ENCODE measurements at regions not wholly inside any gene's neighbourhood (a gene's known extent, or its start where the extent isn't known, plus 50 kb on each side); places are given as distances from the start of the nearest gene placed in this dataset.

- H3K4me3 Mint-ChIP-seq, result no peak overlapping the region
- no peak overlapping the region for H3K27ac Mint-ChIP-seq
- DNase-seq, result no peak
- no peaks in the 10 kb centered on the region for H3K4me1 Mint-ChIP-seq (ENCODE audit: low read depth)
- H3K27me3 Mint-ChIP-seq, result peaks cover 71% of the 10 kb centered on the region
- no peaks in the 10 kb centered on the region for H3K36me3 Mint-ChIP-seq (ENCODE audit: low read depth)
- H3K9me3 Mint-ChIP-seq, result peaks cover 2% of the 10 kb centered on the region
Observed at GRCh38 chr2:219692521-219692920, 65.1 kb downstream of the SLC4A3 start.

- Mint-ChIP-seq H3K27me3 (peaks cover 72% of the 10 kb centered on the region), H3K27ac (no peak overlapping the region), H3K4me3 (no peak overlapping the region), H3K9me3 (peaks cover 2% of the 10 kb centered on the region), H3K36me3 (ENCODE audit: low read depth) (no peaks in the 10 kb centered on the region), H3K4me1 (ENCODE audit: low read depth) (no peaks in the 10 kb centered on the region)
- no peak for DNase-seq
Observed at GRCh38 chr2:219695145-219695709, 67.8 kb downstream of the SLC4A3 start.

GRCh38 chr2:219697811-219698747 lies 70.6 kb downstream of the SLC4A3 start:
- DNase-seq, result no peak
- Mint-ChIP-seq H3K4me3 (no peak overlapping the region), H3K4me1 (ENCODE audit: low read depth) (no peaks in the 10 kb centered on the region), H3K9me3 (peaks cover 2% of the 10 kb centered on the region), H3K27ac (no peak overlapping the region), H3K36me3 (ENCODE audit: low read depth) (no peaks in the 10 kb centered on the region), H3K27me3 (peaks cover 62% of the 10 kb centered on the region)

- DNase-seq, result no peak
- Mint-ChIP-seq H3K27me3 (peaks cover 59% of the 10 kb centered on the region), H3K9me3 (peaks cover 2% of the 10 kb centered on the region), H3K27ac (no peak overlapping the region), H3K4me1 (ENCODE audit: low read depth) (no peaks in the 10 kb centered on the region), H3K4me3 (no peak overlapping the region), H3K36me3 (ENCODE audit: low read depth) (no peaks in the 10 kb centered on the region)
Observed at GRCh38 chr2:219698748-219699439, 71.5 kb downstream of the SLC4A3 start.

- H3K36me3 Mint-ChIP-seq (ENCODE audit: low read depth), result no peaks in the 10 kb centered on the region
Observed at GRCh38 chr2:219699440-219699821, 72.0 kb downstream of the SLC4A3 start.

GRCh38 chr2:219701847-219702634 lies 74.6 kb downstream of the SLC4A3 start:
- no peak overlapping the region for H3K4me3 Mint-ChIP-seq
- H3K9me3 Mint-ChIP-seq, result no peaks in the 10 kb centered on the region
- H3K27me3 Mint-ChIP-seq, result peaks cover 58% of the 10 kb centered on the region
- H3K4me1 Mint-ChIP-seq (ENCODE audit: low read depth), result no peaks in the 10 kb centered on the region
- DNase-seq, result no peak
- H3K36me3 Mint-ChIP-seq (ENCODE audit: low read depth), result no peaks in the 10 kb centered on the region
- no peak overlapping the region for H3K27ac Mint-ChIP-seq

More at GRCh38 chr2:219699440-219699821, 72.0 kb downstream of the SLC4A3 start:
- DNase-seq, result no peak
- no peaks in the 10 kb centered on the region for H3K4me1 Mint-ChIP-seq (ENCODE audit: low read depth)
- peaks cover 60% of the 10 kb centered on the region for H3K27me3 Mint-ChIP-seq
- peaks cover 2% of the 10 kb centered on the region for H3K9me3 Mint-ChIP-seq
- no peak overlapping the region for H3K4me3 Mint-ChIP-seq
- no peak overlapping the region for H3K27ac Mint-ChIP-seq

GRCh38 chr2:219702796-219703545 lies 75.5 kb downstream of the SLC4A3 start:
- H3K4me3 Mint-ChIP-seq, result no peak overlapping the region
- DNase-seq, result no peak
- no peak overlapping the region for H3K27ac Mint-ChIP-seq
- H3K9me3 Mint-ChIP-seq, result no peaks in the 10 kb centered on the region
- H3K27me3 Mint-ChIP-seq, result peaks cover 55% of the 10 kb centered on the region
- H3K4me1 Mint-ChIP-seq (ENCODE audit: low read depth), result no peaks in the 10 kb centered on the region
- no peaks in the 10 kb centered on the region for H3K36me3 Mint-ChIP-seq (ENCODE audit: low read depth)

- Mint-ChIP-seq H3K27me3 (peaks cover 49% of the 10 kb centered on the region), H3K36me3 (ENCODE audit: low read depth) (no peaks in the 10 kb centered on the region), H3K4me3 (no peak overlapping the region), H3K9me3 (no peaks in the 10 kb centered on the region), H3K4me1 (ENCODE audit: low read depth) (no peaks in the 10 kb centered on the region), H3K27ac (no peak overlapping the region)
- no peak for DNase-seq
Observed at GRCh38 chr2:219704878-219705277, 77.4 kb downstream of the SLC4A3 start.

- Mint-ChIP-seq H3K4me1 (ENCODE audit: low read depth) (no peaks in the 10 kb centered on the region), H3K36me3 (ENCODE audit: low read depth) (no peaks in the 10 kb centered on the region), H3K4me3 (no peak overlapping the region), H3K27ac (no peak overlapping the region), H3K9me3 (no peaks in the 10 kb centered on the region), H3K27me3 (peaks cover 49% of the 10 kb centered on the region)
- DNase-seq, result no peak
Observed at GRCh38 chr2:219706823-219707281, 79.4 kb downstream of the SLC4A3 start.

- H3K4me1 Mint-ChIP-seq (ENCODE audit: low read depth), result no peaks in the 10 kb centered on the region
- DNase-seq, result no peak
- H3K27me3 Mint-ChIP-seq, result peaks cover 49% of the 10 kb centered on the region
- no peaks in the 10 kb centered on the region for H3K36me3 Mint-ChIP-seq (ENCODE audit: low read depth)
- H3K4me3 Mint-ChIP-seq, result no peak overlapping the region
- no peak overlapping the region for H3K27ac Mint-ChIP-seq
- no peaks in the 10 kb centered on the region for H3K9me3 Mint-ChIP-seq
Observed at GRCh38 chr2:219707496-219708285, 80.3 kb downstream of the SLC4A3 start.

GRCh38 chr2:219709331-219709761 lies 81.9 kb downstream of the SLC4A3 start:
- no peaks in the 10 kb centered on the region for H3K36me3 Mint-ChIP-seq (ENCODE audit: low read depth)

GRCh38 chr2:219713110-219713509 lies 85.7 kb downstream of the SLC4A3 start:
- no peak for DNase-seq
- Mint-ChIP-seq H3K9me3 (peaks cover 7% of the 10 kb centered on the region), H3K4me1 (ENCODE audit: low read depth) (no peaks in the 10 kb centered on the region), H3K36me3 (ENCODE audit: low read depth) (no peaks in the 10 kb centered on the region), H3K27me3 (peaks cover 28% of the 10 kb centered on the region), H3K27ac (no peak overlapping the region), H3K4me3 (no peak overlapping the region)

More at GRCh38 chr2:219709331-219709761, 81.9 kb downstream of the SLC4A3 start:
- Mint-ChIP-seq H3K9me3 (peaks cover 7% of the 10 kb centered on the region), H3K4me1 (ENCODE audit: low read depth) (no peaks in the 10 kb centered on the region), H3K27ac (no peak overlapping the region), H3K4me3 (no peak overlapping the region), H3K27me3 (peaks cover 43% of the 10 kb centered on the region)
- DNase-seq, result no peak

Measured in activated T-cell treated with anti-CD3 and anti-CD28 coated beads, Interleukin-2, amount 50 U/mL, for 24 hours (primary cell).